SU-DHL-6 (cell line): ENCODE measurements at regions not wholly inside any gene's neighbourhood (a gene's known extent, or its start where the extent isn't known, plus 50 kb on each side); places are given as distances from the start of the nearest gene placed in this dataset.

Experiments
- CTCF ChIP-seq: fragments of 200-600 bp; sonication (generic); IDR thresholded peaks from one replicate; pipeline ENCODE4 v1.5.1; 2017; ENCODE audit warnings: antibody characterized with exemption, mild to moderate bottlenecking, low read length, moderate library complexity; ENCODE audit not compliant: insufficient read depth, poor library complexity, severe bottlenecking
- EZH2phosphoT487 ChIP-seq: fragments of 200-600 bp; sonication (generic), shearing (Covaris generic); conservative IDR thresholded peaks from 2 replicates; pipeline ENCODE4 v1.6.1; 2018; ENCODE audit warnings: mild to moderate bottlenecking, antibody characterized with exemption, low read length, moderate library complexity, mixed read lengths

GRCh38 chr10:28857164-28857563 is 179.8 kb downstream of the BAMBI start:
- TF ChIP-seq CTCF (no peak), EZH2phosphoT487 (no peak)
